Astrocyte of the cerebellum (primary cell): ENCODE measurements at regions not wholly inside any gene's neighbourhood (a gene's known extent, or its start where the extent isn't known, plus 50 kb on each side); places are given as distances from the start of the nearest gene placed in this dataset.

Source experiments
- DNase-seq: peaks from one replicate; pipeline ENCODE4 v3.0.0-alpha.2; 2011; ENCODE audit warnings: low read depth
- H3K4me3 ChIP-seq: 2 replicates; pipeline ENCODE4 v1.5.1; 2011; ENCODE audit warnings: mild to moderate bottlenecking, low read depth, low read length, moderate library complexity
- CTCF ChIP-seq: IDR thresholded peaks from 2 replicates; pipeline ENCODE4 v1.5.1; 2012; ENCODE audit warnings: low read length, low read depth, moderate library complexity, mild to moderate bottlenecking; ENCODE audit errors: missing control alignments
- in situ Hi-C: cut with HindIII; loops from 2 replicates; pipeline ENCODE4 v1.10.0; 2017; ENCODE audit warnings: low sequenced_read_pairs

GRCh38 chr15:93826293-93826692 is 405.1 kb upstream of the MCTP2 start:
- no peak overlapping the region for H3K4me3 ChIP-seq
- in situ Hi-C loops: no loop called here
- no peak for TF ChIP-seq CTCF
- DNase-seq: no peak

GRCh38 chr15:93825682-93826081 is 405.7 kb upstream of the MCTP2 start:
- H3K4me3 ChIP-seq: no peak overlapping the region
- in situ Hi-C loops: no loop called here
- no peak for DNase-seq
- no peak for TF ChIP-seq CTCF

DNA sequence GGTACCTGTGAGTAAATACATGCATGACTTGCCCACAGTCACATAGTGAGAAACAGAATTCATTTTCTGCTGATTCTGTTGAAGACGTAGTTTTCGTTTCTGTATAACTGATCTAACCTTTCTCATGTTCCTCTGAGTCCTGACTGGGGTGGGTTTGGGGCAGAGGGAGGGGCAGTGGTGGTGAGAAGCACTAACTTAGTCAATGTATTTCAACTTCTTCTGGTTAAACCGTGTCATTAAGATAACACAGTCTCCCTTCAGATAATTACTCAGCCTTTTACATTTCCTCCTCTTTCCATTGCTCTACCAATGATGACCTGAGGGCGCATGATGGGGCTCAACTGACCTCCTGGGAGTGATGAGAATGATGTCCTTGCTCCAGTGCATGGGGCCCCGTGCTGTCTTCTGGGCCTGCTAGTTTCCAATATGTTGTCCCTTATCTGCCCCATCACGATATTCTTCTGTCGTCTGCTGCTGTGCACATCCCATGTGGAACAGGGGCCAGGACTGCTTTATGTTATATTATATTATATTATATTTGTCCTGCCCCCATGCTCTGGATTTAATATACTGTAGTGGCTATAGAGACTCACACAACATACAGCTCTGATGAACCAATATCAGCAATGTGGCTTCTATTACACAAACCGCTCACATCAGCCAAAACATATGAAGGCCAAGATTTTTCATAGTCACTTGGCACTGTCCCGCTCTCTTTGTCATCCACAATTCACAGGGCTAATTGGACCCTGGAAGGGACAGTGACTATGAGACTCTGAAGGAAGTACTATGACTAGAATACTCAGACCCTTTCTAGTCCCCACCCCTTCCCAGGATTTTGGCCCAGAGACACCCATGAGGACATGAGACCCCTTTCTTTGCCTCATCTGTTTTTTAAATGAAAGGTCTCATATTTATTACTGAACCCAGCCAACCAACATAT is 407.1 kb upstream of the MCTP2 start:
- no peak overlapping the region for H3K4me3 ChIP-seq
- TF ChIP-seq CTCF: no peak
- no peak for DNase-seq
- in situ Hi-C loops: no loop called here

DNA sequence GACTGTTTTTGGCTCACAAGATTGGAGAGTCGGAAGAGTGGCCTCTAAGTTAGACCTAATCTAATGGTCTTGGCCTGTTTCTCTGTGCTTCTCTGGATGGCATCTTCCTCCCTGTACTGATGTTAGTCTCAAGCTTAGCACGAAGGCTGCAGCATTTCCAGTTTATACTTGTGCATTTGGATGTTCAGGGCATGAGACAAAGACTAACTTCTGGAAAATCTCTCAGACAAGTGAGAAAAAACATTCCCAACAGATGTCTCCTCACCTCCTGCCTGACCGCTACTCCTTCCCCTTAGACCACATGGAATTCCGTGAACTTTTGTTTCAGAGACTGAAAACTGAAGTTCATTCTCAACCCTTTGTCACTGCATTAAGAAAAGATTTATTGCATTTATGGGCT is 410.8 kb upstream of the MCTP2 start:
- no peak for TF ChIP-seq CTCF
- H3K4me3 ChIP-seq: no peak overlapping the region
- in situ Hi-C loops: no loop called here
- no peak for DNase-seq

DNA sequence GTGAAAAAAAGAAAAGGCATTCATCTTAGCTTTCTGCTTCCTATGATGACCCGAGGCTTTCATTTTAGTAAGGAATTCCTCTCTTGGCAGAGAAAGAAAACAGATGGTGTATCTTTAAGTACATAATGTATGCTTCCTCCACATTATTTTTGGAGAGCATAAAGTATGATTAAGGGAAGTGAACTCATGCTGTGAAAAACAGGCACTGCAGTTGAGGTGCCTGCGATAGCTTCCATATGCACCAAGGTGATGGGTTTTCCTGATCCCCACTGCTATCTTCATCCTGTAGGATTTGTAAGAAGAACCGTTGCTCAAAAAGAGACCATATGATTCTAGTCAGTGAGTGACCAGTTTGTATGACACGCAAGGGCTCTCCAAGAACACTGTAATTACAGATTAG is 411.5 kb upstream of the MCTP2 start:
- TF ChIP-seq CTCF: no peak
- in situ Hi-C loops: no loop called here
- no peak for DNase-seq
- no peak overlapping the region for H3K4me3 ChIP-seq

DNA sequence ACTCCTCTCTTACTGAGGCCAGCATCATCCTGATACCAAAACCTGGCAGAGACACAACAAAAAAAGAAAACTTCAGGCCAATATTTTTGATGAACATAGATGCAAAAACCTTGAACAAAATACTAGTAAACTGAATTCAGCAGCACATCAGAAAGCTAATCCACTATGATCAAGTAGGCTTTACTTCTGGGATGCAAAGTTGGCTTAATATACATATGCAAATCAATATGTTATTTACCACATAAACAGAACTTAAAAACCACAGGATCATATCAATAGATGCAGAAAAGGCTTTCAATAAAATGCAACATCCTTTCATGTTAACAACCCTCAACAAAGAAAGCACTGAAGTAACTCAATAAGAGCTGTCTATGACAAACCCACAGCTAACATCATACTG is 414.5 kb upstream of the MCTP2 start:
- no peak overlapping the region for H3K4me3 ChIP-seq
- in situ Hi-C loops: no loop called here
- DNase-seq: no peak
- TF ChIP-seq CTCF: no peak
